ENCODE measurements at regions not wholly inside any gene's neighbourhood (a gene's known extent, or its start where the extent isn't known, plus 50 kb on each side); places are given as distances from the start of the nearest gene placed in this dataset.

GRCh38 chr7:115793958-115794702, 236.4 kb downstream of the TFEC start:
- TF ChIP-seq CTCF (IDR thresholded peaks at IDR 0.05), result no peak
- TF ChIP-seq POLR2A (IDR thresholded peaks at IDR 0.05; ENCODE audit: low read depth), result no peak
- no peak for TF ChIP-seq POLR2AphosphoS5 (IDR thresholded peaks at IDR 0.05)
